PC-9 (cell line): ENCODE measurements at regions not wholly inside any gene's neighbourhood (a gene's known extent, or its start where the extent isn't known, plus 50 kb on each side); places are given as distances from the start of the nearest gene placed in this dataset.

Experiments used
- EZH2 ChIP-seq: fragments of 200-600 bp; sonication (generic); IDR thresholded peaks from 2 replicates; pipeline ENCODE4 v1.8.0; 2017; ENCODE audit warnings: antibody characterized with exemption, low read depth
- TF ChIP-seq, protein P1 (sequence below): fragments of 200-600 bp; sonication (generic); conservative IDR thresholded peaks from 2 replicates; pipeline ENCODE4 v1.6.1; 2017; ENCODE audit warnings: mixed run types, antibody characterized with exemption, mild to moderate bottlenecking, moderate library complexity

DNA sequence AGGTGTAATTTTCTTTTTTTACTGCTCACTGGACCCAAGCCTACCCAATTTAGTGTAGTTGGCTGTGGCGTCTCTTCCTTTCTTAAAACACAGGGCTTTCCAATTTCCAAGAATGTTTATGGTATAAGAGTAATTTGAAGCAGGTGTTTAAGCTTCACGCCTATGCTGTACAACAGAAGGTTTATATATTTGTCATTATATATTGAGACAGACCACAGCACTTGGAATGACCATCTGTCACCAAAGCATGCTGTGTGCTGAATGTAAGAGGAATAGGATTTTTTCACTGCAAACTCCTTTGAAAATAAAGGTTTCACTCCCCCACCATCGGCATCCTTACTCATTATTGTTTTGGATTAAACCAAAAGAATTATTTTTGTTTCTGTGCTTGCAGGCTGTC, 325.7 kb downstream of the OTOL1 start:
- TF ChIP-seq, protein P1, sequence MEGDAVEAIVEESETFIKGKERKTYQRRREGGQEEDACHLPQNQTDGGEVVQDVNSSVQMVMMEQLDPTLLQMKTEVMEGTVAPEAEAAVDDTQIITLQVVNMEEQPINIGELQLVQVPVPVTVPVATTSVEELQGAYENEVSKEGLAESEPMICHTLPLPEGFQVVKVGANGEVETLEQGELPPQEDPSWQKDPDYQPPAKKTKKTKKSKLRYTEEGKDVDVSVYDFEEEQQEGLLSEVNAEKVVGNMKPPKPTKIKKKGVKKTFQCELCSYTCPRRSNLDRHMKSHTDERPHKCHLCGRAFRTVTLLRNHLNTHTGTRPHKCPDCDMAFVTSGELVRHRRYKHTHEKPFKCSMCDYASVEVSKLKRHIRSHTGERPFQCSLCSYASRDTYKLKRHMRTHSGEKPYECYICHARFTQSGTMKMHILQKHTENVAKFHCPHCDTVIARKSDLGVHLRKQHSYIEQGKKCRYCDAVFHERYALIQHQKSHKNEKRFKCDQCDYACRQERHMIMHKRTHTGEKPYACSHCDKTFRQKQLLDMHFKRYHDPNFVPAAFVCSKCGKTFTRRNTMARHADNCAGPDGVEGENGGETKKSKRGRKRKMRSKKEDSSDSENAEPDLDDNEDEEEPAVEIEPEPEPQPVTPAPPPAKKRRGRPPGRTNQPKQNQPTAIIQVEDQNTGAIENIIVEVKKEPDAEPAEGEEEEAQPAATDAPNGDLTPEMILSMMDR: no peak
- no peak for TF ChIP-seq EZH2
